Stimulated activated CD8-positive, alpha-beta memory T cell treated with anti-CD3 and anti-CD28 coated beads, Interleukin-2, amount 100 ng/mL, for 1 hour (primary cell): ENCODE measurements at regions not wholly inside any gene's neighbourhood (a gene's known extent, or its start where the extent isn't known, plus 50 kb on each side); places are given as distances from the start of the nearest gene placed in this dataset.

Source experiments
- DNase-seq, 2 donors: peaks; one replicate each; pipeline ENCODE4 v3.0.0-alpha.2; 2020; ENCODE audit warnings: low read depth in 2 of 2

DNA sequence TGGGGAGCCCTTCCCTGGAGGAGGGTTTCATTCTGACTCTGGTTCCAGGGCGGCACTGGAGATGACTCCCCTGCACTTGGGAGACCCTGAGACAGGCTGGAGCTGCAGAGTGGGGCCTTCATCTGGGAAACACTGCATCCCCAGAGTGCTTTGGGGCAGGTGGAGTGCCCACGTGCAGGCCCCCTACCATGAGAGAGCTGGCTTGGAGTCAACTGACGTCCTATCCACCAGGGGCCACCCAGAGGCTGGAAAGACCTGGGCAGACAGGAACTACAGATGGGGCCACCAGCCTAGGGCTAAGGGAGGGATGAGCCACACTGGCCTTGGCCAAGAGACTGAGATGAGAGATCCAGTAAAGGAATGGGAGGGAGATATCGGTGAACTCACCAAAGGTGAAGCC lies 153.8 kb downstream of the ASB1 start:
- no peak for DNase-seq

DNA sequence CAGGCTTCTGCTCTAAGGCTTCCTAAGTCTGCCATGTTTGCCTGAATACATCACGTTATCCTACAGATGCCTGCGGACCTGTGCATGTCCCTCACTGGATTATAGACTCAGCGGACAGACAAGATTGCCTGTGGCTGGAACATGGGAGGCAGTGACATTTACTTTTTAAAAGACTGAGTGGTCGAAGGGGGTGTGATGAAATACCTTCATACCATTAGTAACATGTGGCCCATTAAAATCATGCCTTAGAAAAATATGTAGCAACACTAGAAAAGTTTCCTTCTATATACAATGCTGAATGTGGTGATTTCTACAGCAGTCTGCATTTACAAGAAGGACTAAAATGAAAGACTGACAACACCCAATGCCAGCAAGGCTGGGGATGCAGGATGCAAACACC lies 154.4 kb downstream of the ASB1 start:
- DNase-seq, result no peak

DNA sequence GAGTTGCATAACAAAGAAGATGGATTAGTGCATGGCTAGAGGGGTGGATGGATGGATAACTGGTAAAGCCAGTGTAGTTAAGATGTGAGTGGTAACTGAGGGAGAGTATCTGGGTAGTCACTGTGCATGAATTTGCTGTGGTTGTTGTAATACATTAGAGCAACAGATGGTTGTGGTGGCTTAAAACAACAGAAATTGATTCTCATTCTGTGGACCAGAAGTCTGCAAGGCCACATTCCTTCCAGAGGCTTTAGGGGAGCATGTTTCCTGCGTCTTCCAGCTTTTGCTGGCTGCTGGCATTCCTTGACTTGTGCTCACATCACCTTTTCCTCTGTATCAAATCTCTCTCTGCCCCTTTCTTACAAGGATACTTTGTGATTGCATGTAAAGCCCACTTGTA lies 155.4 kb downstream of the ASB1 start:
- DNase-seq, result no peak

DNA sequence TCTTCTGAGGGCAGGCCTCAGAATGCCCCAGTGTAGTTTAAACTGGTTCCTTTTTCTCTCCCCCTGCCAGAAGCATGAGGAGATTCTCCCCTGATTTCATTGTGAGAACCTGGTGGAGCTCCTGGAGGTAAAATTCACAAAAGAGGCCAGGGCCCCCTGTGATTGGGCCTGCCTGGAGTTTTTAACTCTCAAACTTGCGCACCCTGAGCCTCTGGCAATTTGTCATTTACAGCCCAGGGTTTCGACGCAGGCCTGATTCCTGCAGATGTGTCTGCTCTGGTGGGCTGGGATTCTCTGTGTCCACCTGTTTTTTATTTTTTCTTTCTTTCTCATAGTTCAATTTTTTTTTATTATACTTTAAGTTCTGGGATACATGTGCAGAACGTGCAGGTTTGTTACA lies 157.9 kb downstream of the ASB1 start:
- DNase-seq, result no peak

DNA sequence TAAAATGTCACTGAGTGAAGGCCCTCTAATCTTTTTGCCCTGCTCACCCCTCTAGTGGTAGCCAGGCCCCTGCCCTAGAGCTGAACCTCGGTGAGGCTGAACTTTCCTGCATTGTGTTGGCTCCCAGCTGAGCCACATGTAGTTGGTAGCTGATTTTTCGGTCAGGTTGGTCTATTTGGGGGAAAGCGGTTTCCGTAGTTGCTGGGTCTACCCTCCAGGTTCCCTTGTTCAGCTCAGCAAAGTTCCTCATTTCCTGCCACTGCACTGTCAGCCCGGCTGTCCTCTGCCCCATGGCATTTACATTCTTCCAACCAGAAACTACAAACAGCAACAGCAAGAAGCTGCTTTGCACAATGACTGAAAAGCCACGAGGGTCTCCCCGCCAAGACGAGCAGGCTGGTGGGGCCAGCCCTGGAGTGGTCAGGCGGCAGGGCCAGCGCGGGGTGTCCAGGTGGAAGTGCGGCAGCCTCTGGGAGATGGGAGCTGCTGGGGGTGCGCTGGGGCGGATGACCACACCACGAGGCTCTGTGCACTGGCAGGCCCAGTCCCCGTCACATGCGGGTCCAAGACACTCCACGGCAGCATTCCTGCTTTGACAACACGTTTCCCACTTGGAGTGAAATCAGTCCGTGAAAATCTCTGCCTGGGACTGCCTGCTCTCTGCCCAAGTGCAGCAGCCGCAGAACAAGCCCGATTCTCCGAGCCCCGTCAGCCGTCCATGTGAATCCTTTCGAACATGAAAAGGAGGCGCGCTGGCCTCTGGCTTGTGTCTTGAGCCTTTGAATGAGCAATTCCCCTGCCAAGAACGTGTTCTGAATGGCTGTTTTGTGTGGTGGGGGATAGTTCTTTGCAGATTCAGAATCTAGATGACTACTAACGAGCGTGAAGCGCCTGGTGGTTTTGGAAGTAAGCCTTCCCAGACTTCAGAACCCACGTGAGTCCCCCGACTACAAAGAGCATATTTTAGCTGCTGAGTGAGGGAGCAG lies 159.4 kb downstream of the ASB1 start:
- DNase-seq, result no peak

DNA sequence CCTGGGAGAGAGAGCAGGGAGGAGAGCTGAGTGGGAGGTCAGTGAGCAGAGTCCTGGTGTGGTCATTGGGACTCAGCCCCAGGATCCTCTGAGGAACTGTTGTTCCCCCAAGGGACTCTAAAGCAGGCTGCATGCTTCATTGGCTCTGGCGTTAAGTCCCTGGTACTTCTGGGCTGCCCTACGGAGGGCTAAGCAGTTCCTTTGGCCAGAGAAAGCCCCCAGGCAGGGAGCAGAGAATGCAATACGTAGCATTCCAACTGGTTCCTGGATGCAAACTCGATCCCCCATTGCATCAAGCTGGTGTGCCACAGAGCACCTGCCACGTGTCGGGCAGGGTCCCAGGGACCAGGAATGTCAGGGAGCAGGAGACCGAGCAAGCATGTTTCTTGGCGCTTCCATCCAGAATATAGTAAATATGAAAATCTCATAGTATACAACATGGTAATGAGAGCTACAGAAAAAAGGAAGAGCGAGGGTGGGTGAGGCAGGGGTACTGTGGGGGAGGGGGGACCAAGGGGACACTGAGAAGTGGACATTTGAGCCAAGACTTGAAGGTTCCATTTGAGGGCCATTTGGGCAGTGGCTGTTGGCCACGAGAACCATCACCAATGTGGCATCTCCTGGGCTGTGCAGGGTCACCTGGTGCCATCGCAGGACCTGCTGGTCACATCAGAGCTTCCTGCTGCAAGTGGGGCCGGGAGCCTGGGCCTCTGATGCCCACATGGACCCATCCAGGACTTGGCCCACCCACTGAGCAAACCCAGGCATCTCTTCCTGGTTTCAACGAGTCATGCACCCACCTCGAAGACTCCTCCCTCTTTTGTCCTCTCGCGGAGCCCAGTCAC lies 160.4 kb downstream of the ASB1 start:
- DNase-seq, result no peak

DNA sequence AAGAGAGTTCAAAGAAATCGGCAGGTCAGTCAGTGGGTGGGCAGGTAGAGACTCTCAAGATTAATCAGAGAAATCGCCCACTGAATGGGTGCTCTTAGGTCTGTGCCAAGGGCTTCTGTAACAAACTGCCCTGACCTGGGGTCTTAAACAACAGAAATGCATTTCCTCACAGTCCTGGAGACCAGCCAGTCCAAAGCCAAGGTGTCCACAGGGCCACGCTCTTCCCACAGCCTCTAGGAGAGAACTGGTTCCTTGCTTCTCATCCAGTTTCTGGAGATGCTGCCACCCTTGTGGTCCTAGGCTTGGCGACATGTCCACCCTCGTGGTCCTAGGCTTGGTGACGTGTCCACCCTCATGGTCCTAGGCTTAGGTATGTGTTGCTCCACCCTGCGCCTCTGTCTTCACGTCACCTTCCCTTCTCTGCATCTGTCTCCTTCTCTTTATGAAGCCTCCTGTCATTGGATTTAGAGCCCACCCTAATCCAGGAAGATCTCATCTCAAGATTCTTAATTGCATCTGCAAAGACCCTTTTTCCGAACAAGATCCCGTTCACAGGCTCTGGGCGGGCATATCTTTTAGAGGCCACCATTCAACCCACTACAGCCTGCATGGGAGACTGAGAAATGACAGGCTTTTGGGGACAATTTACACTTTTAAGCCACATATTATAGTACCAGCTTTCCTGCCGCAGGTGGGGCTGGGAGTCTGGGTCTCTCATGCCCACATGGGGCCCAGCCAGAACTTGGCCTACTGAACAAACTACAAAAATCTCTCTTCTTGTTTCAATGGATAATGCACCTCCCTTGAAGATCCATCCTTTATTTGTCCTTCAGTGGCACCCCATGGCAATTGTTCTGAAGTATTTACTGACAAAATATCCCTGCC lies 161.3 kb downstream of the ASB1 start:
- no peak for DNase-seq

DNA sequence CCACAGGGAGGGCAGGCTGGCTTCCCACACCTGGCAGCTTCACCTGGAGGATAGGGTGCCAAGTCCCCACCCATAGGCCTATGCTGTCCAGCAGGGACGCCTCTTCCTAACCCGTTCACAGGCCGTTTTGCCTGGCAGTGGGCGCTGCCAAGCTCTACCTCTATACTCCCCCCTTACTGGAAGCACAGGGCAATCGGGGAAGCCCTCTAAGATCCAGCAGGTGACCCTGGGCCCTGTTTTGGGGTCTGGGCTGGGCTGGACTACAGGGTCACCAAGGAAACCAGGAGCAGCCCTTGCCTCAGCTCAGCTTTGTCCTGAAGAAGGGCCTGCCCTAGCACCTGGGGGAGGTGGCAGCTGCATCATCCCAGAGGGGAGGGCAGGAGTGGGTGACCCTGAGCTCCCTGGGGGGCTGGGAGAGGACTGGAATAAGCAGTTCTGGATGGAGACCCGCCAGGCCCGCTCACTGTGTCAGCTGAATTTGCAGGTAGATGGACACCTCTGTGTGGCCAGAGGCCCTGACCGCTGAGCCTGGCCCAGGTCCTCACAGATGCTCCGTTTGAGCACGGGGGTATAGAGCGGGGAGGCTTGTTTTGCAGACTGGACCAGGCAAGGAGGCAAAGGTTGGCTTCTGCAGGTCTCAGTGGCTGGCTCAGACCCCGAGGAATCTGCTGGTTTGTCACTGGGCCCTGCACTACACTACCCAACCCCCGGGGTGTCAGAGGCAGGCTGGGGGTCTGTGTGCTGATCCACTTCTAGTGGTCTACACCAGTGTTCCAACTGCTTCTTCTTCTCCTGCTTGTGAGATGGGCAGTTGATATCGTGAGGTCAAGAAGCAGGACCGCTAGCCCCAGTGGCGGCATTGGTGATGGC lies 163.1 kb downstream of the ASB1 start:
- DNase-seq, result no peak

DNA sequence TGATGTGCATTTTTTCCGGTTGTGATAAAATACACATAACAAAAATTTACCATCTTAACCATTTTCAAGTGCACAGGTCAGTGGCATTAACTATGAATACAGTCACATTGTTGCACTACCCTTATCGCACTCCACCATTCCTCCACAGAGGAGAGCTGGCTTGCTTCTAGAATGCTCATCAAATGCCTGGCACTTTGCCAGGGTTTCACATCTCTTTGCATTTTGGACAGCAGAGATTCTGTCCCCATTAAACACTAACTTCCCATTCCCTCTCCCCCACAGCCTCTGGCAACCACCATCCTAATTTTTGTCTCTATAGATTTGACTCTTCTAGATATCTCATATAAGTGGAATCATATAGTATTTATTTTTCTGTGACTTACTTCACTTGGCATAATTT lies 165.0 kb downstream of the ASB1 start:
- no peak for DNase-seq

DNA sequence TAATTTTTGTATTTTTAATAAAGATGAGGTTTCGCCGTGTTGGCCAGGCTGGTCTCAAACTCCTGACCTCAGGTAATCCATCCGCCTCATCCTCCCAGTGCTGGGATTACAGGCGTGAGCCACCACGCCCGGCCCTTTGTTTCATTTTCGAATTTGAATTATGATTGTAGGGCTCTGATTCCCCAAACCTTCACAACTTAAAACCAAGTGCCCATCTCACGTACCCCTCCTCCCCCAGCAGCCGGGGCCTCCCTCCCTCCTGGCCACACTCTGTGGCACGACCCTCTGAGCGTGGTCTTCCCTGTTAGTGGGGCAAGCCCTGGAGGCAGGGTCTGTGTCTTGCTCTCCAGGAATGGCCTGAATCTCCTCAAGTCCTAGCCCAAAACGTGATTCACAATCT lies 166.5 kb downstream of the ASB1 start:
- no peak for DNase-seq

DNA sequence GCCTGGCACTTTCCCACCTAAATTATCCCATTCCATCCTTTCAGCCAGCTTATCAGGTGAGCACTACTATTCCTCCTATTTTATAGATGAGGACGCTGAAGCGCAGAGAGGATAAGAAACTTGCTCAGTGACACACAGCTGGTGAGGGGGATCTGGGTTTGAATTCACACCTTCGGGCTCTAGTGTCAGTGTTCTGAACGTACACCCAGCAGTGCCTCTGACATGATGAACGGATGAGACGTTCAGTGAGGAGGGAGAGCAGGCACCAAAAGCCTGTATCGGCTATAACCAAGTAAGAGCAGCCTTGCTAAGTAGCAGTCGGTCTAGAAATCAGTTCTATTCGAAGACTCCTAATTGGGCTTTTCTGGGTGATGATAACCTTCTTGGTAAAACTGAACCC lies 167.0 kb downstream of the ASB1 start:
- DNase-seq, result no peak

DNA sequence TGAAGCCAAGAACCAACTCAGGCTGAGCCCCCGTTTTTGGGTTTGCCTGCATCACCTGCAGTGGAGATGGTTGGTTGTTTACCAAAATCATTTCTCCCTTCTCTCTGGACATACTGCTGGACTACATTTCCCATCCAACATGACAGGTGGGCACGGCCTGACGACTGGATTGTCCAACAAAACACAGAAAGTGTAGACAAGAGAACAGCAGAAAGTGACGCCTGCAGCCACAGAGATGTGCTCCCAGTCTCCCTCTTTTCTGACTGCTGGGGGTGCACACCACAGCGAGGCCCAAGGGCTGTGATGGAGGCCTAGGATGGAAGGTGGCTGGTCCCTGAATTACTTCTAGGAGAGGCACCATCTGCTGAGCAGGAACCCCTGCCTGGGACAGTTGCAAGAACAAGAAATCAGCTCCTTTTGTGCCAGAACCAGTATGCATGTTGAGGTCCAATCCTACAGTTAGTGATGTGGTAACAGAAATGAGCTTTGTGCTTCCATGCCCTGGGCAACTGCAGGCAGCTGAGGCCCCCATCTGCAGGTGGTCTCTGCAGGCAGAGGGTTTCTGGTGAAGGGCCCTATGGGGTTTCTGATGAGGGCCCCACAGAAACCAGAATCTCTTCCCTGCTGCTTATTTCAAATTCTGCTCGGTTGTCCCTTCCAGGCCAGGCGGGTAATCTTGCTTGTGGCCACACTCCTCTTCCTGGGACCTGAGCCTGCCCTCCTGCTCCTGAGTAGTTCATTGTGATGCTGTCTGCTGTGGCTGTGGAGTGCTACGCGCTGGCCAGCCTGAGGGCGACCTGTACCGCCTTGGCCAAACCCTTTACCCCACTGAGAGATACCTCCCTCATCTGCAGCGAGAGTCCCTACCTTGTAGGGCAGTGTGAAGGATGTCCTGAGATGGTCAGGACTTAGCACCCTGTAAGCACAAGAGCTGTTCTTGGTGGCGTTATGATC lies 168.3 kb downstream of the ASB1 start:
- DNase-seq, result no peak

DNA sequence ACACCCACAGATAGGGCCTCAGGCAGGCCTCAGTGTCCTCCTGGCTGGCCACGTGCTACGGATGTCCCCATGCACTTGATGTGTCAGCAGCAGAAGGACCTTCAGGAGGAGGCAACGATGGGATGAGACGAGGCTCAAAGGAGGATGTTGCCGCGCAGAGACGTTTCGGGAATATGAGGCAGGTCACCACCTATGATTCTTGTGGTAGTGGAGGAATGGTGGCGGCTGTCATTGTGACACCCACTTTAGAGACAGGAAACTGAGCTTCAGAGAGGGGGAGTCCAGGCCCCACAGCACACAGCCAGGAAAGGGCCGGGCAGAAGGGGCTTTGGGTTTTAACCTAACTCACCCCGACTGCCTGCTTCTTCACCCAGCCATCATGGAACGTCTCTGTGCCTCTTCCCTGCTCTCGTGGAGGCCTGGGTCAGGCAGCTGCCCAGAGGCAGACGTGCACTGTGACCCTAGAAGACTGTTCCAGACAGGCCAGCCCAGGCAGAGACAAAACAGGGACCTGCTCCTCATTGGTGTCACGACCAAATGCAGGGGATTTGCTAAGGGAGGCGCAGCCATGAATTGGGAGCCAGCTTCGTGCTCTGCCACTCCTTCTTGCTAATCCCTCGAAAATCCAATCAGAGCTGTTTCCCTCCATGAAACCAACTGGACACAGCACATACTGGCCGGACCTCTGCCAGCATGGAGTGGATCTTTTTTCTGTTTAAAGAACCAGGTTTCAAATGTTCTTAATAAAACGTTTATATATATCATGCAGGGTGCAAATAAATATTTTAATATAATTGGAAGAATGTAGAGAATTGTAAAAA lies 169.2 kb downstream of the ASB1 start:
- DNase-seq, result no peak

DNA sequence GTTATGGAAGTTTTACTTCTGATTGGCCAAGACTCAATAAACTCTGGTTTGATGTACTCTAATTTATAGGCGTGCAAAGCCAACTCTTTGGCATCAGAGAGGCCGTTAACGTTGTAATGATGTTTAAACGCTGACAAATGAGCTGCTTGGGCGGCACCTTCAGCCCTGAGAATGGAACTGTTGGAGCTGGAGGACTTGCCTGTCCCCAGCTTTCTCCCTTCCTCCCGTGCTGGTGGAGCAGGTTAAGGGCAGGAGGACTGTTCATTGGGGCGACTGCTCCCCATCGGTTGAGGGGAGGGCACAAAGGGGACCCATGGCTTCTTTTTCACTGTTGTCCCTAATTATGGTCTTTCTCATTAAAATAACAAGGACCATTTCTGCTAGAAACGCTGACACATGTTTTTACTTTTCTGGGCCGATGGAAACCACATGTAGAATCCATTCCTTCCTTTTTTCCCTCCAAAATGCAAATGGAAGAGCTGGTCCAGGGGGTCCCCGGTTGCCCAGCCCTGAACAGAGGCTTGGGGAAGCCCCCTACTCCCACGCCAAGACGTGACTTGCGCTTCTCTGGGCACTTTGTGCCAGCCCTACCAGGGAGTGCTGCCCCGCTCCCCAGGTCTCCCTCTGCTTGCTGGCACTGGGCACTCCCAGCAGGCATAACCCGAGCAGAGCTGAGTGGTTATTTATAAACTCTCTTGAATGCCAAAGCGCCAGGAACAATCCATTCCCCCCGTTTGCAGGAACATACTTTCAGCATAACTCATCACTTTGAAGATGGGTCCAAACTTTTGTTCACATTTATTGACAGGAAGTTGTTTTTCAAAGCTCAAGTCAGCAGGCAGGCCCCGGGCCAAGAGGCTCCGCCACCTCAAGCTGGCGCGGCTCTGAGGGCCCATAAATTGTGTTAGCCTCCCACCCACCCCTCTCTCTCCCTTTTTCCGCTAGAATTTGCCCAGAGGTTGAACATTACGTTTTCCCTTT lies 170.1 kb downstream of the ASB1 start:
- DNase-seq, result no peak

DNA sequence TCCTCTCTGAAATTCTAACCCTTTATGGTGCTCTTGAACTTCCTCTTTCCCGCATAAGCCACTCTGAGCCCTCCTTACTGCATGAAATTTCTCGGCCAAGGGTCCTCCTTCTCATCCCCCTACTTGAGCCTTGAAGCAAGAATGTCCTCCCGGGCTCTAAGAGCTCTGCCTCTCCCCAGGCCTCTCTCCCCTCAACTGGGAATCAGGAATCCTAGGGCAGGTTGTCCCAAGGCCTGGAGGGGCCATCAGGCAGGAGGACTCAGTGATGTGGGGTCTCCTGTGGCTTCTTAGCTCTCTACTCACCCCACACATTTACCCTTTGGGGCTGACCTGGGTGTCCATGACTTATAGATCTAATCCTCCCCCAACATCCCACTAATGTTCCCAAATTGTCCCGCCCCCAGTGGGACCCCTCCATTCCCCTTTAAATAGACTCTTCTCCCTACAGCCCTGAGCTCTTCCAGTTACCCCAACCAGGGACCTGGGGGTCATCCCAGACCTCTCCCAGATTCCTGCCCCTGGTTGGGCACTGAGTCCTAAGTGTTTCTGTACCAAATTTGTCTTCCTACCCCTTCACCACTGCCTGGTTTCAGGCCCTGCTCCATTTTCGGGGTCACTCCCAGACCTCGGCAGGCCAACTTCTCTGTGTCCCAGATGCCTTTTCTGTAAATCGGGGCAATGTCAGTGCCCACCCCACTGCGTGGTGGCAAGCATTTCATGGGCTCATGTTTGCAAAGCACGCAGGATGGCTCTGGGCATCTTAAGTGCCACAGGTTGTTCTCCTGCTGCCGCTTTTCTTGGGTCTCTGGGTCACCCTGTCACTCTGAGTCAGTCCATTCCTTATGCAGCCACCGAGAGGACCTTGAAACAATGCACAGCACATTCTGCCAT lies 171.2 kb downstream of the ASB1 start:
- no peak for DNase-seq

DNA sequence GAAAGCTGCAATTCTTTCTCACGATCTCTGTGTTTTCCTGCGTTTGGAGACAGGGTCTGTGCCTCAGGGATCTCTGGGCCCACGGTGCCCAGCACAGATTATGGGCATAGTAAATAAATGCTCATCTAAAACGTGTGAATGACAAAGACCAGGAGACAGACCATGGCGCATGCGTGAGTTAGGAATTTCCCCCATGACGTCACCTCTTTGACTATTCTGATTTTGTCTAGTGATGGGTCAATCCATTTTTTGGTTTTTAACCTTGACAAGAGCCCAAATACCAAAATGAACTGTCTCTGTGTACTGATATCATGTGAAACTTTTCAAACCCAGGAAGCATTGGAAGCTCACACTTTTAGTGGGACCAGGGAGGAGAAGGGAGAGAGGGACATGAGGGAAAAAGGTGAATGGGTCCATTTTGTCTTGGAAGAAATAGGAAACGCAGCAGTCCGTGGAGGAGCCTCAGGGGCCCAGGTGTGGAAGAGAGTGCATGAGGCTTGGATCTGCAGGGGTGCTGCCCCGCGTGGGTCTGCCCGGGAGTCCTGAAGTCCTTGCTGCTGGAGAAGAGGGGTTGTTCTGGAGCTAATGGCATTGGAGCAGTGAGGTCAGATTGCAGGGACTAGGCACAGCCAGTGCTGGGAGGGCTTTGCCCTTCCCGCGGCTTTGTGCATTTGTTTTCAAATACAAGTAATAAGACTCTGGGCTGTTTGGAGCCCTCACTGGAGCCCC lies 172.2 kb downstream of the ASB1 start:
- no peak for DNase-seq
